Smooth muscle cell of the brain vasculature (primary cell): ENCODE measurements at regions not wholly inside any gene's neighbourhood (a gene's known extent, or its start where the extent isn't known, plus 50 kb on each side); places are given as distances from the start of the nearest gene placed in this dataset.

ENCODE experiments used
- DNase-seq: peaks from one replicate; pipeline ENCODE4 v3.0.0-alpha.2; 2012; ENCODE audit warnings: low read depth, low spot score

GRCh38 chr6:22027040-22027725 is 269.7 kb downstream of the PRL start:
- no peak for DNase-seq

DNA sequence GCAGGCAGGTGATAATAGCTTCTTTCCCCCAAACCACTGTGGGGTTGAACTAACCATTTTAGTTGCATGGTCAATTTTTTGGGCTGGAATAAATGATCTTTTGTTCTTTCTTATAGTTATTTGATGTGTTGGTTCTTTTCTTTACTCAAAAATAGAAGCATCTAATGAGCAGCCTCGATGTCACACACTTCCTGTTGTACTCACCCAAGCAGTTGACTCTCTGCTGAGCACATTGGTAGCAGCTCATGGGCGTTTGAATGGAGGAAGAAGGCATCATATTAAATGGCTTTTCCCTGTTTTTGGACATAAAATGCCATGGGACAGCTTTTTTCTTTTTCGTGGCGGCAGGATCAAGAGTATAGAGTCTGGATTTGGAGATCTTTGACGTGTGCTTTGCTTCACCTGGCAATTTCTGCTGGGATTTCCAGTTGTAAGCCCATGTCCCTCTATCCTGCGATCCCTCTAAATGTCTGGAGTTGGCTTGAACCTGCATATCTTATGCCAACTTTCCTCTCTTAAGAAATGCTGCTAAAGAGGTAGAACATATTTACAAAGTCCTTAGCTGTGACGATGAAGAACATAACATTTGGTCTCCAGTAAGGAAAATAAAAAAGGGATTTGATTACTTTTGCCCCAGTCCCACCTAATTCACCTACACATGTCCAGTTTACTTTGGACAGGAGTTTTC is 268.3 kb downstream of the PRL start:
- no peak for DNase-seq

DNA sequence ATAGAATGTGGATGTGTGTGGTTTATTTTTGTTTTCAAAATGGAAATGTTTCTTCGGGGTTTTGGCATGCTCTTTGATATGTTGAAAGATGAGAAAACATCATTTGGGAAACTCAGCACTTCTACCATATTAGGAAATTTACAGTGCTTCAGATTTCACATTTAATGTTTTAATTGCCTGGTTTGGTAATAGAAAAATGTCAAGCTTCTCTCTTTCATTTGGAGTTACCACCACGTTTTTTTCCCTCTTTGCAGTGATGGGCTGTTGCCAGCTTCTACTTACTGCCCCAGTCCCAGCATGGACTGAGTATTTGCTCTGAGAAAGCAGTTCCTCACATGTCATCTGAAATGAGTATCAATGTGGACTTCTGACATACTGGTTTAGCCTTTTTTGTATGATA is 267.7 kb downstream of the PRL start:
- no peak for DNase-seq

GRCh38 chr6:22030730-22031619 is 265.9 kb downstream of the PRL start:
- DNase-seq: no peak

DNA sequence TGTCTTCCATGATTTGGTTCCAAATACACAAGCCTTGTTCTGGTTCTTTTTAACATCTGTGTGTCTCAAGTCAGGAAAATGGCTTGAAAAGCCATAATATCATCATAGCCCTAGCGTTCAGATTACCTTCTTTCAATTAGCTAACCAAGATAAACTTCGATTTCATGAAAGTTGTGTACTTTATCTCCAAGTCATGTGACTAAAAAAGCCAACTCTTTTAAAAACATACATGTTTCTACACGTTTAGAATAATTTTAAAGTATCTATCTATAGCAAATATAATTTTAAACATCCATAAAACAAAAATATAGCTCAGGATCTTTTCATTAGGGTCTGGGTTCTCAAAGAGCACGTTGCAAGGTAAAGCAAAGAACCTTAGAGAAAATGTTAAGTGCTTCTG is 261.1 kb downstream of the PRL start:
- no peak for DNase-seq

DNA sequence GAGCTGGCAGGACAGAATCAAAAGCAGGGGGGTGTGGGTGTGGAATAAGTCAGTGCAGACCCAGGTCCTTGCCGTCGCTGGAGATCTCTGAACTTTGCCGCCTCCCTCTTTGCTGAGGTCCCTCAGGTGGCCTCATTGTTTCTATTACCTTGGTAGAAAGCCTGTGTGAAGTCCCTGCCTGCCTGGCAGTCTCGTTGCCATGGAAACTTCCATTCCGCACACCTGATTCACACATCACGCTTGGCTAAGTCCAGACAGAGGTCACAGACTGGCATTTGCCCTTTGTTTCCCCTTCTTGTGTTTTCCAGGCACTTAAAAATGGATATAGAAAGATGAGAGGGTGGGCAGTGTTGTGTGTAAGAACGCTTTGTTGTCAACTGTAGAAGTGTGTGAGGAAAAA is 260.6 kb downstream of the PRL start:
- no peak for DNase-seq

- no peak for DNase-seq
Observed at GRCh38 chr6:22036699-22037098, 260.1 kb downstream of the PRL start.

DNA sequence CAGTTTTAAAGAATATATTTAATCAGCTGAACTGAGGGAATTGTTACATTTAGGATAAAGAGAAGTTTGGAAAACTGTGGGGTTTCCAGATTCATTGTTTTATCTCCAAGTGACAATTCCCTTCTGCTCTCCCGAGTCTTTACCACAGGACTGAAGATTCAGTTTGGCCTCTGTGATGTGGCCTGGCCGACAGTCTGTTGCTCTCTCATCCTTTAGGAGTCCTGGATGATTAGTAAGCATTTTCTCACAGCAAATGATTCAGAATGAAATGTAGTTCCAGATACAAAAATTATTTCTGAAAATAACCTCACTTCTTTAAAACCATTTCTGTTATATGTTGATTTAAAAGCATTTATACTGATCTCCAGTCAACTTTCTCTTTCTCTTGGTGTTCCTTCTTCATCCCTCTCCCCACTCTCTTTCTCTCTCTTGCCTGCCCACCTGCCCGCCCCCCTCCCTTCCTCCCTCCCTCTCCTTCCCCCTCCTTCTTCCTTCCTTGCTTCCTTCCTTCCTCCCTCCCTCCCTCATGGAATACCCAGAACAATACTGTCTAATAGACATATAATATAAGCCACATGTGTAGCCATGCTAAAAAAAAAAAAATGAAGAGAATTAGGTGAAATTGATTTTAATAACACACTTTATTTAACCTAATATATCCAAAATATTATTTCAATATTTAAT is 254.9 kb downstream of the PRL start:
- no peak for DNase-seq

DNA sequence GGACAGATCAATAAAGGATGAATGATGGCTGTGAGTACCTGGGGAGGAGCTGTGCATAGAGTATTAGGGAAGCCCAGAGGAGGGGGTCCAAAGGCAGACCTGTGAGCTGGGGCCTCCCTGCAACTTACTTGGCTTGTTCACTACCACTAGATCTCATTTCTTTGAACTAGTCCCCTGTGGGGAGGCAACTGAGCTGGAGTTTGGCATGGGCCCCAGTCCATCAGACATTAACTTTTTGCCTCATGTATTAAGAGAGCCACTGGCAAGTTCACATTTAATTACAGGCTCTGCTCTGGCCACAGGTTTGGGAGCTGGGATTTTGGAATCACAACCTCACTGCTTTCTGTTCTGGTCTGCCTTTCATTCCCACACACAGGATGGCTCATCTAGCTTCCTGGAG is 254.1 kb downstream of the PRL start:
- DNase-seq: no peak

- no peak for DNase-seq
Observed at GRCh38 chr6:22043284-22043962, 253.4 kb downstream of the PRL start.

- no peak for DNase-seq
Observed at GRCh38 chr6:22045261-22045912, 251.4 kb downstream of the PRL start.

DNA sequence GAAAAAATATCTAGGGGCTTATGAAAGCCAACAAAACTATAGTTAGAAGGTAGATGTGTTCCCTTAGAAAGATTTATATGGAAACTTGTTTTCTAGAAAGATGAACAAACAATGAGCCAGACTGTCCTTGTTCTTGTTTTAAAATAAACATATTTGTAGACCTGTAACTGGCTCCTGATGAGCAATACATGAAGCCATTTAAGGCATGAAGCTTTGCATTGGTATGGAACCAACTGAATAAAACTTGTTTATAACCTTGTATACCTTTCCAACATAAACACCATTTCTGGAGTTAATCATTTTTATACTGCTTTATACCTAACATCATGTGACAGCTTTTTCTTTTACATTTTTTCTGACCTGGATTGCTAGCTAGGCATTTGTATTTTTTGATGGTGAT is 247.8 kb downstream of the PRL start:
- no peak for DNase-seq

DNA sequence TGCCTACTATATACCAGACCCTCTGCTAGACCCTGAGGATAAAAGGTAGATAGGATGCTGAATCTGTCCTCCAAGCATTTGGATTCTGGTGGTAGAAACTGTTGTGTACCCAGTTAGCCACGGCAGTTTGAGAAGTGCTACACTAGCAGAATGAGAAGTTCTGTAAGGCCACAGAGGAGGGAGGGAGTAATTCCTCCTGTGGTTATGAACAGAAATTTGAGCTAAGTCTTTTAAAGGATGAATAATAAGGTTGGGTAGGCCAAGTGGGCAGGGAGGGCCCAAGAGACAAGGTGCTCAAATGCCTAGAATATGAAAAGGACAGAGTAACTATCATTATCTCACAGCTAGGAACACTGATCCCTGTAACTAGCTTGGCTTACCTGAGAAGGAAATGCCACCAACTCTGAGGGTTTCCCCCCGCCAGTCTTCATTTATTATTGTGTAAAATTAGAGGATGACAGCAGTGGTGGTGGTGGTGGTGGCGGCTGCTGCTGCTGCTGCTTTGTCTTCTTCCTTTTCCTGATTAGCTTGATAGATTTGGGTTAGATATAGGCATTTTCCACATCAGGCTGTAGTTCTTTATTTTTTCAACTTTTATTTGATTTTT is 243.3 kb downstream of the PRL start:
- DNase-seq: no peak

DNA sequence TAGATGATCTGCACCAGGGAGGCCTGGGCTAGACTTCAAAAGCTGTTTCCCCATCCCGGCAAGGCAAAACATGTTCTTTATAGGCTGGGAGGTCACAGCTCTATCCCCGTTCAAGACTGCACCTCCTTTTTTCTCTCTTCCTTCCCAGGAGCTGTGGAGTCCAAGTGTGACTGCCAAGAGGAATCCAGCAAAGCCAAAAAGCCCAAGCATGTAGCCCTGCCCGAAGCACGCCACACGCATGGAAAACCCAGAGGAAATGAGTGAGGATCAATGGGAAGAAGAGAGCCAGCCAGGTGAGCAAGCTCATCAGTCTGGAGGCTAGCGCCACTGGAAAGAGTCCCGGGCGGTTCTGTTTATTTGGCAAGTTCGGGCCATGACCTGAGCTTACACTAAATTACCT is 240.4 kb downstream of the PRL start:
- no peak for DNase-seq

GRCh38 chr6:22057962-22058361 is 238.9 kb downstream of the PRL start:
- DNase-seq: no peak

DNA sequence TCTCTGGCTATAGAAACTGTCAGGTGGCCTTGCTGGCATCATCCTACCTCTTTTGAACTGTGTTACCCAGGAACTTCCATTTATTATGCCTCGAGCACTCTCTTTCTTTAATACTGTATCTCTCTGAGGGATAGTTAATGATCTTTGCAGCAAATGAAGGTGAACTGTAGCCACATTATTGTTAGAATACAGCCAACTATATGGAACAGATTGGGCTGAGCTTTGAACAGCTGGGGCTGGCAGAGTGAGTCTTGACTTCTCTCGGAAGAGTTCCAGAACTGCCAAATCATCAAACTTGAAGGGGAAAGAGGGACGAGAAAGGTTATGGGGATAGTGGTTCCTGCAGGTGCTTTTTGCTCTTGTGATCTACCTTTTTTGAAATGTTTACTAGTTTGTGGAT is 237.7 kb downstream of the PRL start:
- DNase-seq: no peak

GRCh38 chr6:22059946-22060345 is 236.9 kb downstream of the PRL start:
- DNase-seq: no peak

- no peak for DNase-seq
Observed at GRCh38 chr6:22062807-22063408, 233.9 kb downstream of the PRL start.

DNA sequence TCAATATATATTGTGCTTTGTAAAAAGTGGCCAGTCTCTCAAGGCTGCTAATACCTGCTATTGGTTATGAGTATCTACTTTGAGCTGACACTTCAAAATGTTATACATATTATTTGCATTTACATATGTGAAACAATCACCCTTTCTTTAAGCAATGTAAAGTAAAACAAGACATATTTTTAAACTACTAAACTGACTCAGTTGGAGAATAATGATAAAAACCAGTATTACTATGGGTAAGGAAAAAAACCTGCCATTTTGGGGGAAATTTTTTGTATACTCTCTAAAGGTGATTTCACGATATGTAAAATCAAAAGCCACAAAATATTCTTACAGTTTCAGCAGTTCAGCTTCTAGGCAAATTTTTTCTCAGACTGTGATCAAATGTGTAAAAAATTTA is 232.3 kb downstream of the PRL start:
- no peak for DNase-seq

DNA sequence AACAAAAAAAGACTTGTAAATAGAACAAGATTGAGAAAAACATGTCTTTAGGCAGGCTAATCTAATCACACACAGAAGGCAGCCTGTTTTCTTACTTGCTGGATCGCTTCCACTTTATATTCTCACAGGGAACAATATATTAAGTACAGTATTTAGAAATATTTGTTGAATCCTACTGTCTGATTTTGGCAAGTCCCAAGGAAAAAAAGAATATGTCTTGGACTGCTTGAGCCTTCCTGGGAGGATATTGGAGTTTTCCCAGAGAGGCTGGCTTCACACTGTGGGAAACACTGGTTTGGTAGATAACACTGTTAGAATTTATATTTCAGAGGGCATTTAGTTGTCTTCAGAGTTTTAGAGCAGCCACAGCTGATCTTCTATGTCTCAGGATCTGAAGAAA is 229.7 kb downstream of the PRL start:
- no peak for DNase-seq
